Stomach (tissue), 8 donors: ENCODE measurements at regions not wholly inside any gene's neighbourhood (a gene's known extent, or its start where the extent isn't known, plus 50 kb on each side); places are given as distances from the start of the nearest gene placed in this dataset.

Source experiments
- DNase-seq, 2 donors: peaks; one replicate each; pipeline versions ENCODE4 v3.0.0 to v3.0.0-alpha.2; 2013 to 2019
- H3K27ac ChIP-seq, 5 donors: fragments of 200-600 bp in 4 of 5; sonication (generic) in 4 of 5; one replicate each; pipeline ENCODE4 v1.5.1; 2013 to 2019; ENCODE audit warnings: mild to moderate bottlenecking in 1 of 5, moderate library complexity in 1 of 5
- H3K27me3 ChIP-seq, 3 donors: fragments of 200-600 bp; sonication (generic); one replicate each; pipeline ENCODE4 v1.5.1; 2017 to 2019; ENCODE audit warnings: mixed run types in 1 of 3
- H3K36me3 ChIP-seq, 4 donors: fragments of 200-600 bp; sonication (generic); 1 replicate in 3 of 4; 2 replicates in 1 of 4; pipeline ENCODE4 v1.5.1; 2016 to 2019
- H3K4me1 ChIP-seq, 4 donors: fragments of 200-600 bp; sonication (generic); one replicate each; pipeline ENCODE4 v1.5.1; 2016 to 2019
- H3K4me3 ChIP-seq, 4 donors: fragments of 200-600 bp; sonication (generic) in 3 of 4; one replicate each; pipeline ENCODE4 v1.5.1; 2016 to 2019; ENCODE audit warnings: mild to moderate bottlenecking in 1 of 4
- H3K9me3 ChIP-seq, 4 donors: fragments of 200-600 bp; sonication (generic); one replicate each; pipeline ENCODE4 v1.5.1; 2016 to 2019
- CTCF ChIP-seq, 7 experiments: fragments of 450-650 bp in 4 of 7; fragments of 200-600 bp in 3 of 7; sonication (generic) in 3 of 7; IDR thresholded peaks; one replicate each; pipeline ENCODE4 v1.5.1; 2016 to 2019; ENCODE audit warnings: antibody characterized with exemption in 7 of 7, control low read depth in 2 of 7, mild to moderate bottlenecking in 1 of 7
- EP300 ChIP-seq: sonication (generic); formaldehyde crosslinking; IDR thresholded peaks from one replicate; pipeline ENCODE4 v1.6.1; 2017; ENCODE audit warnings: antibody characterized with exemption
- POLR2A ChIP-seq, 4 donors: fragments of 450-650 bp; IDR thresholded peaks; one replicate each; pipeline ENCODE4 v1.6.1; 2016; ENCODE audit warnings: antibody characterized with exemption in 4 of 4, control low read depth in 2 of 4, mild to moderate bottlenecking in 1 of 4, moderate library complexity in 1 of 4
- POLR2AphosphoS5 ChIP-seq, 3 donors: sonication (generic); formaldehyde crosslinking; IDR thresholded peaks; one replicate each; pipeline ENCODE4 v1.6.1; 2016; ENCODE audit warnings: antibody characterized with exemption in 3 of 3
- WGBS, 5 donors: extraction: QIAGEN DNeasy Blood & Tissue Kit in 3 of 5; methylation state at CpG; one replicate each; pipeline versions ENCODE4 v1.1.5 to v1.1.7; 2013 to 2018; 5-methylcytosine and 5-hydroxymethylcytosine counted together
- intact Hi-C: fragments of 100-400 bp; cut with DNase I; formaldehyde crosslinking; loops from one replicate; pipeline ENCODE4 v1.15.1; 2023; ENCODE audit warnings: low total_unique reads
- donor health status: healthy with polysubstance abuse.
- donor health status: Bipolar disorder and iron deficiency.
- donor health status: healthy.

DNA sequence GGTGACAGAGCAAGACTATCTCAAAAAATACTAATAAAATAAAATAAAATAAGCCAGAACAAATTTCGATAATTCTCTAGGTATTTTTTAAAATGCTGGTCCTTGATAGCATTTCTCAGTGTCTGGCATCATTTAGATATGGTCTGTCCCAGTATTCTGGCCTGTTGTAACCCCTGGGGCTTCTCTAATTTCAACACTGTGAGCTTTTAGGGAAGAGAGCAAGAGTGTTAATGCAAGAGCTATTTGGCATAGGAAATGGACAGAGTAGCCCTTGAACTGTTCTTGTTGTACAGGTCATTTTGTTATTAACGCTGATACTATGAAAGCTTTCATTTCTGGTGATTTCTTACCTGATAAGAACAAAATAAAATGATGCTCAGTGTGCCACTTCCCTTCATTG, 112.2 kb upstream of the ZNF608 start:
- no peaks in the 10 kb centered on the region for H3K4me1 ChIP-seq
- H3K4me3 ChIP-seq, result no peak overlapping the region
- peaks cover 0 to 3% (median 0%) of the 10 kb centered on the region in 4 donors for H3K9me3 ChIP-seq
- 89 to 96% (median 93%) methylated on average over 2 of the region's 2 CpGs for WGBS, 5 donors
- no peak for DNase-seq
- no peak for TF ChIP-seq POLR2AphosphoS5 (IDR thresholded peaks at IDR 0.05)
- no peak for TF ChIP-seq EP300
- no peak for TF ChIP-seq CTCF (IDR thresholded peaks at IDR 0.05)
- H3K27me3 ChIP-seq, result no peaks in the 10 kb centered on the region
- intact Hi-C loops, result no loop called here
- H3K36me3 ChIP-seq, result no peaks in the 10 kb centered on the region
- no peak overlapping the region for H3K27ac ChIP-seq

GRCh38 chr5:124859027-124859426, 112.6 kb upstream of the ZNF608 start:
- peak in 1 of 2 donors; percentile 22 for DNase-seq
- no peak for TF ChIP-seq EP300
- no peak for TF ChIP-seq POLR2A (IDR thresholded peaks at IDR 0.05)
- TF ChIP-seq CTCF (IDR thresholded peaks at IDR 0.05), result no peak
- TF ChIP-seq POLR2AphosphoS5 (IDR thresholded peaks at IDR 0.05), result no peak
- intact Hi-C loops, result no loop called here
- H3K9me3 ChIP-seq, result peaks cover 0 to 7% (median 0%) of the 10 kb centered on the region in 4 donors
- no peaks in the 10 kb centered on the region for H3K27me3 ChIP-seq
- H3K36me3 ChIP-seq, result no peaks in the 10 kb centered on the region
- no peak overlapping the region for H3K27ac ChIP-seq
- H3K4me1 ChIP-seq, result no peaks in the 10 kb centered on the region
- 86 to 94% (median 91%) methylated on average over 4 of the region's 4 CpGs for WGBS, 5 donors
- no peak overlapping the region for H3K4me3 ChIP-seq

DNA sequence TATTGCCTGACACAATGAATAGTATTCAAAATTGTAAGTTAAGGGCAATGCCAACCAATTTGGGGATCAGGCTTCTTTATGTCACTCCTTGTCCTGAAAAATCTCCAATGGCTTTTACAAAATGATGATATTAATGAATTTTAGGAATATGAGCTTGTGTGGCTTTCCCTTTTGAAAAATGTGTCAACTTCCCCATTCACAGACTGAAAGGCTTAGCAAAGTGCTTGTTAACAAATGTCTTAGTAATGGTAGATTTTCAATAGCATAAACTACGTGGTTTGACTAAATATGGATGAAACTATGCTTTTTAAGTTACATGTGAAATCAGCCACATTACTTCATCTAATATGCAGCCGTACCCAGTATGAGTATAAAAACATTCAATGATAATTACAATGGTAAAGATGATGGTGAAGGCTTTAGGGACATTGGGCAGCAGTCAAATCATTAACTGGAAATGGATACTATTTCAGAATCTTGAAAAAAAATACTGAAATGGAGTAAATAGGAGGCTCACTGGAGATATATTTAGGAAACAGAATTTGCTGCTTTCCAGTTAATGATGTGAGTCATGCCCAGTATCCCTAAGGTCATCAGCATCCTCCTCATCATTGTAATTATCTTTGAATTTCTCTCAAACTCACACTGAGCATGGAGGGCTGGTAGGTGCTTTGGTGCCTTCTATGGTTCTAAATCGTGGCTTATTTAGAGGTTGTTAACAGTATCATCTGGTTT, 113.3 kb upstream of the ZNF608 start:
- 81 to 94% (median 88%) methylated on average over 3 of the region's 3 CpGs for WGBS, 5 donors
- Histone ChIP-seq H3K9me3 (peaks cover 0 to 7% (median 0%) of the 10 kb centered on the region in 4 donors), H3K4me3 (no peak overlapping the region), H3K27me3 (no peaks in the 10 kb centered on the region), H3K4me1 (no peaks in the 10 kb centered on the region), H3K36me3 (no peaks in the 10 kb centered on the region), H3K27ac (no peak overlapping the region)
- TF ChIP-seq EP300, result no peak
- no peak for TF ChIP-seq POLR2AphosphoS5 (IDR thresholded peaks at IDR 0.05)
- no peak for TF ChIP-seq POLR2A (IDR thresholded peaks at IDR 0.05)
- no peak for TF ChIP-seq CTCF (IDR thresholded peaks at IDR 0.05)
- DNase-seq, result no peak
- intact Hi-C loops, result no loop called here

GRCh38 chr5:124860291-124860655, 113.8 kb upstream of the ZNF608 start:
- no peak overlapping the region for H3K27ac ChIP-seq
- no peak for DNase-seq
- WGBS, 5 donors, result 85 to 95% (median 91%) methylated on average over 4 of the region's 4 CpGs

More at GRCh38 chr5:124860291-124860655, 113.8 kb upstream of the ZNF608 start:
- Histone ChIP-seq H3K36me3 (no peaks in the 10 kb centered on the region), H3K27me3 (no peaks in the 10 kb centered on the region), H3K4me1 (no peaks in the 10 kb centered on the region), H3K4me3 (no peak overlapping the region), H3K9me3 (peaks cover 0 to 7% (median 0%) of the 10 kb centered on the region in 4 donors)
- TF ChIP-seq CTCF (IDR thresholded peaks at IDR 0.05) (no peak), POLR2A (IDR thresholded peaks at IDR 0.05) (no peak), EP300 (no peak), POLR2AphosphoS5 (IDR thresholded peaks at IDR 0.05) (no peak)
- intact Hi-C loops, result no loop called here
